ENCODE measurements at regions not wholly inside any gene's neighbourhood (a gene's known extent, or its start where the extent isn't known, plus 50 kb on each side); places are given as distances from the start of the nearest gene placed in this dataset.

GRCh38 chr12:93055221-93055620 is 126.1 kb upstream of the EEA1 start:
- no peaks in the 10 kb centered on the region for H3K36me3 ChIP-seq (ENCODE audit: control insufficient read depth, insufficient read depth, low read length)
- H3K9ac ChIP-seq (ENCODE audit: low read length), result no peak overlapping the region
- no peak overlapping the region for H3K27ac ChIP-seq (ENCODE audit: low read depth, low read length)
- H3K4me3 ChIP-seq (ENCODE audit: low read length), result no peak overlapping the region
- H3K4me1 ChIP-seq (ENCODE audit: control insufficient read depth, insufficient read depth, low read length), result no peaks in the 10 kb centered on the region
- no peaks in the 10 kb centered on the region for H3K27me3 ChIP-seq (ENCODE audit: control insufficient read depth, insufficient read depth, low read length)

GRCh38 chr12:93056971-93057535 is 128.0 kb upstream of the EEA1 start:
- H3K27ac ChIP-seq (ENCODE audit: low read depth, low read length), result no peak overlapping the region
- no peak overlapping the region for H3K4me3 ChIP-seq (ENCODE audit: low read length)
- no peaks in the 10 kb centered on the region for H3K36me3 ChIP-seq (ENCODE audit: control insufficient read depth, insufficient read depth, low read length)
- peaks cover 16% of the 10 kb centered on the region for H3K4me1 ChIP-seq (ENCODE audit: control insufficient read depth, insufficient read depth, low read length)
- no peaks in the 10 kb centered on the region for H3K27me3 ChIP-seq (ENCODE audit: control insufficient read depth, insufficient read depth, low read length)
- no peak overlapping the region for H3K9ac ChIP-seq (ENCODE audit: low read length)

- H3K4me3 ChIP-seq (ENCODE audit: low read length), result no peak overlapping the region
- no peak overlapping the region for H3K9ac ChIP-seq (ENCODE audit: low read length)
- H3K27ac ChIP-seq (ENCODE audit: low read depth, low read length), result no peak overlapping the region
- H3K27me3 ChIP-seq (ENCODE audit: control insufficient read depth, insufficient read depth, low read length), result no peaks in the 10 kb centered on the region
- no peaks in the 10 kb centered on the region for H3K36me3 ChIP-seq (ENCODE audit: control insufficient read depth, insufficient read depth, low read length)
- H3K4me1 ChIP-seq (ENCODE audit: control insufficient read depth, insufficient read depth, low read length), result peaks cover 18% of the 10 kb centered on the region
Measured at GRCh38 chr12:93058280-93058679, 129.2 kb upstream of the EEA1 start.

GRCh38 chr12:93059288-93059687 is 130.2 kb upstream of the EEA1 start:
- Histone ChIP-seq H3K4me3 (ENCODE audit: low read length) (no peak overlapping the region), H3K4me1 (ENCODE audit: control insufficient read depth, insufficient read depth, low read length) (peaks cover 18% of the 10 kb centered on the region), H3K36me3 (ENCODE audit: control insufficient read depth, insufficient read depth, low read length) (no peaks in the 10 kb centered on the region), H3K27ac (ENCODE audit: low read depth, low read length) (no peak overlapping the region), H3K9ac (ENCODE audit: low read length) (no peak overlapping the region), H3K27me3 (ENCODE audit: control insufficient read depth, insufficient read depth, low read length) (no peaks in the 10 kb centered on the region)

GRCh38 chr12:93059925-93060665 is 131.0 kb upstream of the EEA1 start:
- peak overlapping the region; percentile 74 for H3K27ac ChIP-seq (ENCODE audit: low read depth, low read length)

GRCh38 chr12:93060666-93061472 is 131.8 kb upstream of the EEA1 start:
- H3K4me1 ChIP-seq (ENCODE audit: control insufficient read depth, insufficient read depth, low read length), result peaks cover 18% of the 10 kb centered on the region
- H3K4me3 ChIP-seq (ENCODE audit: low read length), result peak overlapping the region; percentile 27
- no peak overlapping the region for H3K9ac ChIP-seq (ENCODE audit: low read length)
- H3K36me3 ChIP-seq (ENCODE audit: control insufficient read depth, insufficient read depth, low read length), result no peaks in the 10 kb centered on the region
- H3K27me3 ChIP-seq (ENCODE audit: control insufficient read depth, insufficient read depth, low read length), result no peaks in the 10 kb centered on the region
- H3K27ac ChIP-seq (ENCODE audit: low read depth, low read length), result peak overlapping the region; percentile 74

More at GRCh38 chr12:93059925-93060665, 131.0 kb upstream of the EEA1 start:
- H3K9ac ChIP-seq (ENCODE audit: low read length), result no peak overlapping the region
- H3K27me3 ChIP-seq (ENCODE audit: control insufficient read depth, insufficient read depth, low read length), result no peaks in the 10 kb centered on the region
- H3K4me1 ChIP-seq (ENCODE audit: control insufficient read depth, insufficient read depth, low read length), result peaks cover 18% of the 10 kb centered on the region
- no peak overlapping the region for H3K4me3 ChIP-seq (ENCODE audit: low read length)
- no peaks in the 10 kb centered on the region for H3K36me3 ChIP-seq (ENCODE audit: control insufficient read depth, insufficient read depth, low read length)

- H3K27ac ChIP-seq (ENCODE audit: low read depth, low read length), result peak overlapping the region; percentile 74
Measured at GRCh38 chr12:93061473-93062419, 132.7 kb upstream of the EEA1 start.

GRCh38 chr12:93065896-93066295 is 136.8 kb upstream of the EEA1 start:
- H3K27me3 ChIP-seq (ENCODE audit: control insufficient read depth, insufficient read depth, low read length), result no peaks in the 10 kb centered on the region
- peaks cover 14% of the 10 kb centered on the region for H3K4me1 ChIP-seq (ENCODE audit: control insufficient read depth, insufficient read depth, low read length)
- H3K9ac ChIP-seq (ENCODE audit: low read length), result no peak overlapping the region
- H3K4me3 ChIP-seq (ENCODE audit: low read length), result no peak overlapping the region
- no peak overlapping the region for H3K27ac ChIP-seq (ENCODE audit: low read depth, low read length)
- H3K36me3 ChIP-seq (ENCODE audit: control insufficient read depth, insufficient read depth, low read length), result no peaks in the 10 kb centered on the region

More at GRCh38 chr12:93061473-93062419, 132.7 kb upstream of the EEA1 start:
- peak overlapping the region; percentile 27 for H3K4me3 ChIP-seq (ENCODE audit: low read length)
- no peak overlapping the region for H3K9ac ChIP-seq (ENCODE audit: low read length)
- H3K4me1 ChIP-seq (ENCODE audit: control insufficient read depth, insufficient read depth, low read length), result peaks cover 18% of the 10 kb centered on the region
- H3K36me3 ChIP-seq (ENCODE audit: control insufficient read depth, insufficient read depth, low read length), result no peaks in the 10 kb centered on the region
- no peaks in the 10 kb centered on the region for H3K27me3 ChIP-seq (ENCODE audit: control insufficient read depth, insufficient read depth, low read length)

GRCh38 chr12:93072340-93072739 is 143.2 kb upstream of the EEA1 start:
- Histone ChIP-seq H3K36me3 (ENCODE audit: control insufficient read depth, insufficient read depth, low read length) (no peaks in the 10 kb centered on the region), H3K9ac (ENCODE audit: low read length) (no peak overlapping the region), H3K27ac (ENCODE audit: low read depth, low read length) (no peak overlapping the region), H3K4me1 (ENCODE audit: control insufficient read depth, insufficient read depth, low read length) (no peaks in the 10 kb centered on the region), H3K27me3 (ENCODE audit: control insufficient read depth, insufficient read depth, low read length) (no peaks in the 10 kb centered on the region), H3K4me3 (ENCODE audit: low read length) (no peak overlapping the region)

GRCh38 chr12:93073324-93073723 is 144.2 kb upstream of the EEA1 start:
- H3K27ac ChIP-seq (ENCODE audit: low read depth, low read length), result no peak overlapping the region
- H3K27me3 ChIP-seq (ENCODE audit: control insufficient read depth, insufficient read depth, low read length), result no peaks in the 10 kb centered on the region
- H3K9ac ChIP-seq (ENCODE audit: low read length), result no peak overlapping the region
- no peak overlapping the region for H3K4me3 ChIP-seq (ENCODE audit: low read length)
- no peaks in the 10 kb centered on the region for H3K4me1 ChIP-seq (ENCODE audit: control insufficient read depth, insufficient read depth, low read length)
- H3K36me3 ChIP-seq (ENCODE audit: control insufficient read depth, insufficient read depth, low read length), result no peaks in the 10 kb centered on the region

GRCh38 chr12:93078059-93078458 is 149.0 kb upstream of the EEA1 start:
- no peak overlapping the region for H3K9ac ChIP-seq (ENCODE audit: low read length)
- no peaks in the 10 kb centered on the region for H3K27me3 ChIP-seq (ENCODE audit: control insufficient read depth, insufficient read depth, low read length)
- no peak overlapping the region for H3K27ac ChIP-seq (ENCODE audit: low read depth, low read length)
- no peaks in the 10 kb centered on the region for H3K4me1 ChIP-seq (ENCODE audit: control insufficient read depth, insufficient read depth, low read length)
- no peaks in the 10 kb centered on the region for H3K36me3 ChIP-seq (ENCODE audit: control insufficient read depth, insufficient read depth, low read length)
- H3K4me3 ChIP-seq (ENCODE audit: low read length), result no peak overlapping the region

GRCh38 chr12:93078577-93078976 is 149.5 kb upstream of the EEA1 start:
- Histone ChIP-seq H3K9ac (ENCODE audit: low read length) (no peak overlapping the region), H3K36me3 (ENCODE audit: control insufficient read depth, insufficient read depth, low read length) (no peaks in the 10 kb centered on the region), H3K27me3 (ENCODE audit: control insufficient read depth, insufficient read depth, low read length) (no peaks in the 10 kb centered on the region), H3K27ac (ENCODE audit: low read depth, low read length) (no peak overlapping the region), H3K4me3 (ENCODE audit: low read length) (no peak overlapping the region), H3K4me1 (ENCODE audit: control insufficient read depth, insufficient read depth, low read length) (no peaks in the 10 kb centered on the region)

All from rectal smooth muscle tissue (tissue), 1 donor.